NCI-H2081 treated with DMSO at 0.1 percent for 48 hours (cell line): ENCODE measurements at regions not wholly inside any gene's neighbourhood (a gene's known extent, or its start where the extent isn't known, plus 50 kb on each side); places are given as distances from the start of the nearest gene placed in this dataset.
"Not testable (repeated sequence)": the region's sequence is repeated elsewhere in the genome, so short reads cannot be mapped to it uniquely, and the experiment has no call there.

Source experiments
- DNase-seq: peaks from one replicate; lab custom pipeline; 2025; lab: John Stamatoyannopoulos, UW

GRCh38 chr6:112579601-112580000 lies 232.5 kb downstream of the RFPL4B start:
- no peak for DNase-seq

- DNase-seq, result no peak
Measured at GRCh38 chr6:112581015-112581414, 233.9 kb downstream of the RFPL4B start.

- DNase-seq, result no peak
Measured at GRCh38 chr6:112590326-112590725, 243.2 kb downstream of the RFPL4B start.

GRCh38 chr6:112591329-112591728 lies 244.2 kb downstream of the RFPL4B start:
- no peak for DNase-seq

GRCh38 chr6:112592159-112592558 lies 245.0 kb downstream of the RFPL4B start:
- DNase-seq, result no peak

- no peak for DNase-seq
Measured at GRCh38 chr6:112594886-112595594, 247.9 kb downstream of the RFPL4B start.

- no peak for DNase-seq
Measured at GRCh38 chr6:112595841-112596240, 248.7 kb downstream of the RFPL4B start.

- no peak for DNase-seq
Measured at GRCh38 chr6:112597176-112597575, 250.0 kb downstream of the RFPL4B start.

GRCh38 chr6:112600168-112600567 lies 253.0 kb downstream of the RFPL4B start:
- no peak for DNase-seq

GRCh38 chr6:112603726-112604125 lies 256.6 kb downstream of the RFPL4B start:
- no peak for DNase-seq

GRCh38 chr6:112606656-112607435 lies 259.7 kb downstream of the RFPL4B start:
- no peak for DNase-seq

GRCh38 chr6:112608925-112609324 lies 261.8 kb downstream of the RFPL4B start:
- DNase-seq, result not testable (repeated sequence)

GRCh38 chr6:112613410-112613809 lies 266.3 kb downstream of the RFPL4B start:
- DNase-seq, result no peak

GRCh38 chr6:112618849-112619248 lies 271.7 kb downstream of the RFPL4B start:
- DNase-seq, result no peak

- no peak for DNase-seq
Measured at GRCh38 chr6:112620812-112621569, 273.9 kb downstream of the RFPL4B start.

GRCh38 chr6:112622036-112622435 lies 274.9 kb downstream of the RFPL4B start:
- DNase-seq, result no peak

- DNase-seq, result no peak
Measured at GRCh38 chr6:112626468-112627082, 279.4 kb downstream of the RFPL4B start.

- DNase-seq, result no peak
Measured at GRCh38 chr6:112634376-112634775, 287.2 kb downstream of the RFPL4B start.

GRCh38 chr6:112636650-112637262 lies 289.6 kb downstream of the RFPL4B start:
- DNase-seq, result no peak

- DNase-seq, result no peak
Measured at GRCh38 chr6:112639391-112639831, 292.3 kb downstream of the RFPL4B start.

- no peak for DNase-seq
Measured at GRCh38 chr6:112640891-112641290, 293.8 kb downstream of the RFPL4B start.

GRCh38 chr6:112649853-112650252 lies 302.7 kb downstream of the RFPL4B start:
- no peak for DNase-seq
